CD4-positive, alpha-beta T cell (primary cell): ENCODE measurements at regions not wholly inside any gene's neighbourhood (a gene's known extent, or its start where the extent isn't known, plus 50 kb on each side); places are given as distances from the start of the nearest gene placed in this dataset.

Experiments
- ATAC-seq: fragments of 200-7000 bp; cut with Tn5 transposase; one replicate; pipeline ENCODE4 v1.10.0; 2022; ENCODE audit warnings: mild to moderate bottlenecking; ENCODE audit not compliant: poor library complexity
- CTCF ChIA-PET: fragments of 350-600 bp; sonication (Branson Sonifier 250); formaldehyde crosslinking; loops from one replicate; lab custom pipeline; 2021; ENCODE audit warnings: antibody characterized with exemption, inconsistent platforms; lab: Charles Lee
- POLR2A ChIA-PET: fragments of 350-600 bp; sonication (Branson Sonifier 250); formaldehyde crosslinking; loops from one replicate; lab custom pipeline; 2021; ENCODE audit warnings: antibody characterized with exemption, inconsistent platforms; lab: Charles Lee
- DNase-seq, 14 experiments: peaks; one replicate each; pipeline ENCODE4 v3.0.0-alpha.2; 2013 to 2020; ENCODE audit warnings: mixed read lengths in 2 of 14
- H3K27ac ChIP-seq, 2 donors: one replicate each; pipeline versions ENCODE4 v1.5.1 to v1.7.0; 2013; ENCODE audit warnings: low read length in 2 of 2, low read depth in 1 of 2, mild to moderate bottlenecking in 1 of 2
- H3K27me3 ChIP-seq, 2 experiments: 1 replicate in 1 of 2; 2 replicates in 1 of 2; pipeline versions ENCODE4 v1.6.1 to v1.7.0; 2013; ENCODE audit warnings: low read length in 2 of 2, control low read depth in 1 of 2, mild to moderate bottlenecking in 1 of 2, moderate library complexity in 1 of 2; ENCODE audit not compliant: insufficient read depth in 2 of 2, control insufficient read depth in 1 of 2
- H3K36me3 ChIP-seq: one replicate; pipeline ENCODE4 v1.6.1; 2013; ENCODE audit warnings: low read length, control low read depth; ENCODE audit not compliant: insufficient read depth
- H3K4me1 ChIP-seq: one replicate; pipeline ENCODE4 v1.6.1; 2013; ENCODE audit warnings: low read length, control low read depth; ENCODE audit not compliant: insufficient read depth
- H3K4me3 ChIP-seq: one replicate; pipeline ENCODE4 v1.5.1; 2013; ENCODE audit warnings: mild to moderate bottlenecking, low read length, moderate library complexity
- H3K9me3 ChIP-seq, 2 experiments: 1 replicate in 1 of 2; 2 replicates in 1 of 2; pipeline versions ENCODE4 v1.6.1 to v1.7.0; 2013; ENCODE audit warnings: low read length in 2 of 2, mild to moderate bottlenecking in 2 of 2, control low read depth in 1 of 2, moderate library complexity in 1 of 2; ENCODE audit not compliant: control insufficient read depth in 1 of 2, insufficient read depth in 1 of 2
- H3K27ac Mint-ChIP-seq: one replicate; pipeline ENCODE4 v1.8.0; 2020; ENCODE audit warnings: mixed read lengths
- H3K27me3 Mint-ChIP-seq: one replicate; pipeline ENCODE4 v1.8.0; 2021; ENCODE audit warnings: mixed read lengths
- H3K36me3 Mint-ChIP-seq: one replicate; pipeline ENCODE4 v1.8.0; 2021; ENCODE audit warnings: low read depth, mixed read lengths
- H3K4me1 Mint-ChIP-seq: one replicate; pipeline ENCODE4 v1.8.0; 2021; ENCODE audit warnings: low read depth, mixed read lengths
- H3K4me3 Mint-ChIP-seq: one replicate; pipeline ENCODE4 v1.8.0; 2020; ENCODE audit warnings: mild to moderate bottlenecking, mixed read lengths
- H3K9me3 Mint-ChIP-seq: one replicate; pipeline ENCODE4 v1.8.0; 2020; ENCODE audit warnings: mixed read lengths
- intact Hi-C, 2 experiments: fragments of 100-400 bp; cut with DNase I in 1 of 2; cut with micrococcal nuclease in 1 of 2; formaldehyde crosslinking; loops; one replicate each; pipeline versions ENCODE4 v1.15.1 to v1.9.0; 2023 to 2025; cut with DNase I, micrococcal nuclease
- TF ChIP-seq, protein P1 (sequence below): fragments of 200-600 bp; IDR thresholded peaks from one replicate; pipeline ENCODE4 v1.8.0; 2022; ENCODE audit warnings: antibody characterized with exemption, mild to moderate bottlenecking

DNA sequence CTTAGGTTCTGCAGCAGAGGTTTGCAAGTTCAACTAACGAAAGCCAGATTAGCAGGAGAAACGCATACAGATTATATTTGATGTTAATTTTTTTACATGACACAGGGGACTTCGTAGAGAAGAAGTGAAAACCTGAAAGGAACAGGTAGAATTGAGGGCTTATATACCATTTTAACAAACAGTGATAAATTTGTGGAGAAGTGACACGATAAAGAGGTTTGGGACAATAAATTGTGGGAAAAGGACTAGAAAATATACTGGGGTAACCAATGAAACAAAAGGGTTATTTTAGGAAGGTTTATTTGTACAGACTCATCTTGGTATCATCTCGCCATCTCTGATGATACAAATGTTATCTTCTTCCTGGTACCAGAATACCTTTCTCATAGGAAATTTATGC lies 452.9 kb downstream of the SETD4 start:
- no peak overlapping the region for H3K27ac ChIP-seq
- no peaks in the 10 kb centered on the region for H3K9me3 Mint-ChIP-seq
- H3K4me1 ChIP-seq: no peaks in the 10 kb centered on the region
- H3K27ac Mint-ChIP-seq: no peak overlapping the region
- H3K4me1 Mint-ChIP-seq: no peaks in the 10 kb centered on the region
- intact Hi-C loops: no loop called here
- H3K36me3 ChIP-seq: no peaks in the 10 kb centered on the region
- ChIA-PET POLR2A (no interaction called here), CTCF (no interaction called here)
- no peak for DNase-seq
- ATAC-seq: no peak
- TF ChIP-seq, protein P1, sequence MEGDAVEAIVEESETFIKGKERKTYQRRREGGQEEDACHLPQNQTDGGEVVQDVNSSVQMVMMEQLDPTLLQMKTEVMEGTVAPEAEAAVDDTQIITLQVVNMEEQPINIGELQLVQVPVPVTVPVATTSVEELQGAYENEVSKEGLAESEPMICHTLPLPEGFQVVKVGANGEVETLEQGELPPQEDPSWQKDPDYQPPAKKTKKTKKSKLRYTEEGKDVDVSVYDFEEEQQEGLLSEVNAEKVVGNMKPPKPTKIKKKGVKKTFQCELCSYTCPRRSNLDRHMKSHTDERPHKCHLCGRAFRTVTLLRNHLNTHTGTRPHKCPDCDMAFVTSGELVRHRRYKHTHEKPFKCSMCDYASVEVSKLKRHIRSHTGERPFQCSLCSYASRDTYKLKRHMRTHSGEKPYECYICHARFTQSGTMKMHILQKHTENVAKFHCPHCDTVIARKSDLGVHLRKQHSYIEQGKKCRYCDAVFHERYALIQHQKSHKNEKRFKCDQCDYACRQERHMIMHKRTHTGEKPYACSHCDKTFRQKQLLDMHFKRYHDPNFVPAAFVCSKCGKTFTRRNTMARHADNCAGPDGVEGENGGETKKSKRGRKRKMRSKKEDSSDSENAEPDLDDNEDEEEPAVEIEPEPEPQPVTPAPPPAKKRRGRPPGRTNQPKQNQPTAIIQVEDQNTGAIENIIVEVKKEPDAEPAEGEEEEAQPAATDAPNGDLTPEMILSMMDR: no peak
- no peaks in the 10 kb centered on the region for H3K27me3 ChIP-seq
- H3K36me3 Mint-ChIP-seq: no peaks in the 10 kb centered on the region
- no peak overlapping the region for H3K4me3 Mint-ChIP-seq
- H3K27me3 Mint-ChIP-seq: no peaks in the 10 kb centered on the region
- no peak overlapping the region for H3K4me3 ChIP-seq
- H3K9me3 ChIP-seq: no peaks in the 10 kb centered on the region

DNA sequence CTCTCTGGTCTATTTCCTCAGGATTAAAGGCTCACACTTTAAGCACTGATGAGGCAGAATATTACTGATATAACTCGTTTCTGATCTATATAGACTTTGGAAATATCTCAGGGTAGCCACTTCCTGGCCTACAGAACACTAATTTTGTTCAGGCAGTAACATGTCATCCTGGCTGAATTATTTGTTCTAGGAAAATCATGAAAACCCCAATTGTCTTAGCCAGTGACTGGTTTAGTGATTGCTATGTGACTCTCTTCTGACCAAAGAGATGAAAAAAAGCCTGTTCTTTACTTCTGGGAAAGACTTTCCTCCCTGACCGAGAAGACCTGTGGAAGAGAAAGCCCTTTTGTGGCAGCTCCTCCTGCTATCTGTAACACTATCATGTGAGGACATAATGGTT lies 453.7 kb downstream of the SETD4 start:
- Mint-ChIP-seq H3K27me3 (no peaks in the 10 kb centered on the region), H3K9me3 (no peaks in the 10 kb centered on the region)
- CTCF ChIA-PET: no interaction called here

DNA sequence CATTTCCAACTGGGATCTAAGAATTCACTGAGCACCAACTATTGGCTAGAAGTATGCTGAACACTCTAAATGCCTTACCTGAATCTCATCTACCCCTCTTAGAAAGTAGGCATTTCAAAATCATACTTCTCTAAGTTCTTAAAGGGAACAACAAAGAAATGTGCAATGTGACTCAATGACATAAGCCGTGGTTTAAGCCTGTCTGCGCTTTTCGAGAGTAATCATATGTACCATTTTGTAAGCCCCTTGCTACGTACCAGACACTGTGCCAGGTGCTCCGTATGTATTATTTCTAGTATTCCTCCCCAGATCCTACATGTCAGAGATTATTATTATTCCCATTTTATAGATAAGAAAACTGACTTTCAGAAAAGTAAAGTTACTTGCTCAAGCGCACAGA lies 454.2 kb downstream of the SETD4 start:
- Histone ChIP-seq H3K36me3 (no peaks in the 10 kb centered on the region), H3K4me1 (no peaks in the 10 kb centered on the region), H3K9me3 (no peaks in the 10 kb centered on the region), H3K27me3 (no peaks in the 10 kb centered on the region), H3K4me3 (no peak overlapping the region), H3K27ac (no peak overlapping the region)
- TF ChIP-seq, protein P1: no peak
- no peaks in the 10 kb centered on the region for H3K4me1 Mint-ChIP-seq
- H3K27ac Mint-ChIP-seq: no peak overlapping the region
- ATAC-seq (no peak), DNase-seq (no peak)
- ChIA-PET POLR2A (no interaction called here), CTCF (no interaction called here)
- H3K4me3 Mint-ChIP-seq: no peak overlapping the region
- no peaks in the 10 kb centered on the region for H3K9me3 Mint-ChIP-seq
- intact Hi-C loops: no loop called here
- no peaks in the 10 kb centered on the region for H3K36me3 Mint-ChIP-seq
- no peaks in the 10 kb centered on the region for H3K27me3 Mint-ChIP-seq

More for the DNA sequence above, 453.7 kb downstream of the SETD4 start:
- no peaks in the 10 kb centered on the region for H3K4me1 ChIP-seq
- H3K9me3 ChIP-seq: no peaks in the 10 kb centered on the region
- TF ChIP-seq, protein P1: no peak
- Mint-ChIP-seq H3K4me1 (no peaks in the 10 kb centered on the region), H3K36me3 (no peaks in the 10 kb centered on the region), H3K4me3 (no peak overlapping the region), H3K27ac (no peak overlapping the region)
- POLR2A ChIA-PET: no interaction called here
- H3K27ac ChIP-seq: no peak overlapping the region
- H3K27me3 ChIP-seq: no peaks in the 10 kb centered on the region
- no peak for ATAC-seq
- DNase-seq: no peak
- intact Hi-C loops: no loop called here
- no peaks in the 10 kb centered on the region for H3K36me3 ChIP-seq
- no peak overlapping the region for H3K4me3 ChIP-seq
